ENCODE measurements at regions not wholly inside any gene's neighbourhood (a gene's known extent, or its start where the extent isn't known, plus 50 kb on each side); places are given as distances from the start of the nearest gene placed in this dataset.
"Not testable (repeated sequence)": the region's sequence is repeated elsewhere in the genome, so short reads cannot be mapped to it uniquely, and the experiment has no call there.

DNA sequence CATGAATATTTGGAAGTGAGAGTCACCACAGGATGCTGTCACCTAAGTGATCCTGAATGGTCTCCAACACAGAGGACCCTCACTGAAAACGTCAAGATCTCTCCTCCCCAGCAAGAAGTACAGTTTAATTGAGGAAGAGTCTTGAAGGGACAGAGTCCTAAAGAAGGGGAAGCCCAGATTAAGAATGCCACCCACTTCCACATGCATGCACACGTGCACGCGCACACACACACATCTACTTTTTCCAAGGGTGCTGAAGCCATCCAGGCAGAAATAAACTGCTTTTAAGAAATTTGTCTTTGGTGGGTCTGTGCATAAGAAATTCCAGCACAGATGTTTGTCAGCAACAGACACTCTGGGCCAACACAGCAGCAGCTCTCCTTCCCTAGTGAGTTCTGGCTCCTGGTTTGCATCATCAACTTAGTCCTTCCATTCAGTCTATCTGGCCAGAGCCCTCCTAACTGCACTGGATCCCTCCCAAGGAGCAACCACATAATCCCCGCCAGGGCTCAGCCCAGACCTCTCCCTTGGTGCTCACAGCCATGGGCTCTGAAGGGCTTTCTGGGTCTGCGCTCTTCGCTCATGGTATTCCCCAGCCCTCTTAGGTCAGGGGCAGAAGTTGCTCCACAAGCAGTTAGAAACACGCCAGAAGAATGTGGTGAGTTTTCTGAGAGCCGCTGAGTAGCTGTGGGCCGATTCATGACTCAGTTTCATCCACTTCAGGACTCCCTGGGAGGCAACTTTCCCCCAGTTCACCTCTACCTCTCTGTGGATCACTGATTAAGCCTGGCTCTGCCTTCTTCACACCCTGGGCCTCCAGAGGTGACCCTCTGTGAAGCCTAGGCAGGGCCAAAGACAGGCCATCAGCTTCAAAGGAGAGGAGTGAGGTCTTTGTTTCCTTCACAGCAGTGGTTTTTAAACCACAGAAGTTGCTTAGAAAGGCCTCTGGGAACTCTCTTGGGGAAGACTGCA, 132.6 kb upstream of the LIPC start:
- no peak for DNase-seq

- DNase-seq: no peak
These were observed 129.0 kb upstream of the LIPC start for GRCh38 chr15:58302832-58303231.

- no peak for DNase-seq
These were observed 128.6 kb upstream of the LIPC start for GRCh38 chr15:58303236-58303635.

DNA sequence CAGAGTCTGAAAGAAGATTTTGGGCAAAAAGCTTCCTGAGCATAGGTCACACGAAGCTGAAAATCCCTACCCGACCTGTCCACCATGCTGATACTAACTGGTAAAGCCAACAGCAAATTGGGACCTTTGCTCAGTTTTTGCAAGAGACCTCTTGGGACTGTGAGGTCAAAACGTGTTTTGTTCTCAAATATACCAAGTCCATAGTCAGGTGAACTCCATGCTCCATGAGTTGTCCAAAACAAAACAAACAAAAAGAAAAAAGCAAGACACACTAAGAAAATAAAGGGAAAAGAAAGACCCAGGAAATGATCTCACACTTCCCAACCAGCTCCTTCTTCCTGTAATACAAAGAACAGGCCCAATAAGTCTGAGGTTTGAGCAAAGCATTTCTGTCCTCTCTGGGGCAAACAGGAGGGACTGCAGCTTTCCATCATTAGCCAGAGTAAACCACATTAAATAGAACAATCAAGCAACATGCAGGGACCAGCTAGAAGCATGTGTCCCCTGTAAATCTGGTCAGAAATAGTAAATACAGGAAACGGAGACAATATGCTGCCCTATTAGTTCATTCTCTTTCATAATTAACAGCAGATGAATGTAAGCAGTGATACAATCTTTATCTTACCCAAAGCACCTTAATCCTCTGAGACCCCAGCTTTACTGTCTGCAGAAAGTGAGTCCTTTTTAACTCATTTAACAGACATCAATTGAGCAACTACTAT, 125.0 kb upstream of the LIPC start:
- no peak for DNase-seq

- no peak for DNase-seq
These were observed 124.4 kb upstream of the LIPC start for GRCh38 chr15:58307313-58307961.

GRCh38 chr15:58308742-58309355, 122.9 kb upstream of the LIPC start:
- no peak for DNase-seq

- no peak for DNase-seq
These were observed 121.5 kb upstream of the LIPC start for GRCh38 chr15:58309963-58310928.

- DNase-seq: no peak
These were observed 120.2 kb upstream of the LIPC start for GRCh38 chr15:58311556-58311955.

DNA sequence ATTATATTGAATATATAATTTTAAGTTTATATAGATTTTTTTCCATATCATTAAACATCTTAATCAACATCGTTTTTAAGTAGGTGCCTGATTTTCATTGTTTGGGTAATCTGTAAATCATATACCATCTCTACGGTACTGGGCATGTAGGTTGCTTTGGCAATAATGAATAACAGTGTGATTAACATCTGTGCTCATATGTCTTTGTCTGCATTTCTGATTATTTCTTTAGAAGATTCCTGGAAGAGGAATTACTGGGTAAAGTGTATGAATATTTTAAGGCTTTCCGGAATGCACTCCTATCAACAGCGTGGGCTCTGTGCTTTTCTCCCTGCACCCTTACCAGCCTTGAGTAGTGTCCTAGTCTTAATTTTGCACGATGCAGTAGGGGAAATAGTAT, 119.8 kb upstream of the LIPC start:
- no peak for DNase-seq

- DNase-seq: no peak
These were observed 118.5 kb upstream of the LIPC start for GRCh38 chr15:58313304-58313703.

GRCh38 chr15:58313810-58314592, 117.8 kb upstream of the LIPC start:
- DNase-seq: no peak

DNA sequence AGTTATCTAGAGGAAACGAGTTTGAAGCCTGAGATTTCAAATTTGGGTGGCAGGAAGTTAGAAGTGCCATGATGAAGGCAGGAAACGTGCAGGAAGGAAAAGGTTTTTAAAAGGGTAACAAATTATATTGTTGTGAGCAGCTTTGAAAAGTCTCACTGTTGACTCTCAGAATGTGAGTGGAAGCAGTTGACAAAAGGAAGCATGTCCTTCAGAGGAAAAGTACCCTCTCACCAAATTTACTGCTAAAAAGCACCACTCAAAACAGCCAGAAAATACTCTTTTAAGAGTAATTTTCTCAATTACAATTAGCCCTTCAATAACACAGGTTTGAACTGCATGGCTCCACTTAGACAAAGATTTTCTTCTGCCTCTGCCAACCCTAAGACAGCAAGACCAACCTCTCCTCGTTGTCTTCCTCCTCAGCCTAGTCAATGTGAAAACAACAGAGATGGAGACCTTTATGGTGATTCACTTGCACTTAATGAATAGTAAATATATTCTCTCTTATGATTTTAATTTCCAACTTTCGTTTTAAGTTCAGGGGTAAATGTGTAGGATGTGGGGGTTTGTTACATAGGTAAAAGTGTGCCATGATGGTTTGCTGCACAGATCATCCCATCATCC, 117.1 kb upstream of the LIPC start:
- DNase-seq: peak; percentile 10

GRCh38 chr15:58318517-58318916, 113.3 kb upstream of the LIPC start:
- no peak for DNase-seq

DNA sequence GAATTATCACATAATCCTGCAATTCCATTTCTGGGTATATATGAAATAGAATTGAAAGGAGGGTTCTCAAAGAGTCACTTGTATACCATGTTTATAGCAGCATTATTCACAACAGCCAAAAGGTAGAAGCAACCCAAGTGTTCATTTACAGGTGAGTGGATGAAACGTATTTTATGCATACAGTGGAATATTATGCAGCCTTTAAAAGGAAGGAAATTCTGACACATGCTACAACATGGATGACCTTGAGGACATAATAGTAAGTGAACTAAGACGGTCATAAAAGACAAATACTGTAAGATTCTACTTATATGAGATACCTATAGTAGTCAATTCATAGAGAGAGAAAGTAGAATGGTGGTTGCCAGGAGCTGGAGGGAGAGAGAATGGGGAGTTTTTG, 110.8 kb upstream of the LIPC start:
- no peak for DNase-seq

GRCh38 chr15:58322253-58322652, 109.5 kb upstream of the LIPC start:
- DNase-seq: no peak

DNA sequence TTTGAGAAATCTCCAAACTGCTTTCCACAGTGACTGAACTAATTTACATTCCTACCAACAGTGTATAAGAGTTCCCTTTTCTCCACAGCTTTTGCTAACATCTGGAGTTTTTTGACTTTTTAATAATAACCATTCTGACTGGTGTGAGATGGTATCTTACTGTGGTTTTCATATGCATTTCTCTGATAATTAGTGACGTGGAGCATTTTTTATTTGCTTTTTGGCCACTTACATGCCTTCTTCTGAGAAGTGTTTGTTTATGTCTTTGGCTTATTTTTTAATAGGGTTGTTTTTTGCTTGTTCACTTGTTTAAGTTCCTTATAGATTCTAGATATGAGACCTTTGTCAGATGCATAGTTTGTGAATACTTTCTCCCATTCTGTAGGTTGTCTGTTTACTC, 108.5 kb upstream of the LIPC start:
- DNase-seq: not testable (repeated sequence)

DNA sequence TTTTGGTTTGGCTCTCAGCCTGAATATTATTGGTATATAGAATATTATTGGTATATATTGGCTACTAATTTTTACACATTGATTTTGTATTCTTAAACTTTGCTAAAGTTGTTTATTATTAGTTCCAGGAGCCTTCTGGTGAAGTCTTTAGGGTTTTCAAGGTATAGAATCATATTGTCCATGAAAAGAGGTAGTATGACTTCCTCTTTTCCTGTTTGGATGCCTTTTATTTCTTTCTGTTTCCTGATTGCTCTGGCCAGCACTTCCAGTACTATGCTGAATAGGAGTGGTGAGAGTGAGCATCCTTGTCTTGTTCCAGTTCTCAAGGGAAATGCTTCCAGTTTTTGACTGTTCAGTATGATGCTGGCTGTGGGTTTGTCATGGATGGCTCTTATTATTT, 107.3 kb upstream of the LIPC start:
- no peak for DNase-seq

- no peak for DNase-seq
These were observed 103.8 kb upstream of the LIPC start for GRCh38 chr15:58327958-58328357.

- no peak for DNase-seq
These were observed 102.6 kb upstream of the LIPC start for GRCh38 chr15:58329211-58329610.

Measured in CD4-positive, alpha-beta T cell treated with Interleukin-6 for 4 hours (primary cell).